ENCODE measurements at regions not wholly inside any gene's neighbourhood (a gene's known extent, or its start where the extent isn't known, plus 50 kb on each side); places are given as distances from the start of the nearest gene placed in this dataset.
"Not testable (repeated sequence)": the region's sequence is repeated elsewhere in the genome, so short reads cannot be mapped to it uniquely, and the experiment has no call there.

GRCh38 chr15:44817797-44818196, 81.5 kb downstream of the TRIM69 start:
- DNase-seq: peak; percentile 14

- not testable (repeated sequence) for DNase-seq
Observed at GRCh38 chr15:44819331-44819987, 83.1 kb downstream of the TRIM69 start.

GRCh38 chr15:44820535-44820934, 84.2 kb downstream of the TRIM69 start:
- not testable (repeated sequence) for DNase-seq

- DNase-seq: not testable (repeated sequence)
Observed at GRCh38 chr15:44820967-44821366, 84.6 kb downstream of the TRIM69 start.

DNA sequence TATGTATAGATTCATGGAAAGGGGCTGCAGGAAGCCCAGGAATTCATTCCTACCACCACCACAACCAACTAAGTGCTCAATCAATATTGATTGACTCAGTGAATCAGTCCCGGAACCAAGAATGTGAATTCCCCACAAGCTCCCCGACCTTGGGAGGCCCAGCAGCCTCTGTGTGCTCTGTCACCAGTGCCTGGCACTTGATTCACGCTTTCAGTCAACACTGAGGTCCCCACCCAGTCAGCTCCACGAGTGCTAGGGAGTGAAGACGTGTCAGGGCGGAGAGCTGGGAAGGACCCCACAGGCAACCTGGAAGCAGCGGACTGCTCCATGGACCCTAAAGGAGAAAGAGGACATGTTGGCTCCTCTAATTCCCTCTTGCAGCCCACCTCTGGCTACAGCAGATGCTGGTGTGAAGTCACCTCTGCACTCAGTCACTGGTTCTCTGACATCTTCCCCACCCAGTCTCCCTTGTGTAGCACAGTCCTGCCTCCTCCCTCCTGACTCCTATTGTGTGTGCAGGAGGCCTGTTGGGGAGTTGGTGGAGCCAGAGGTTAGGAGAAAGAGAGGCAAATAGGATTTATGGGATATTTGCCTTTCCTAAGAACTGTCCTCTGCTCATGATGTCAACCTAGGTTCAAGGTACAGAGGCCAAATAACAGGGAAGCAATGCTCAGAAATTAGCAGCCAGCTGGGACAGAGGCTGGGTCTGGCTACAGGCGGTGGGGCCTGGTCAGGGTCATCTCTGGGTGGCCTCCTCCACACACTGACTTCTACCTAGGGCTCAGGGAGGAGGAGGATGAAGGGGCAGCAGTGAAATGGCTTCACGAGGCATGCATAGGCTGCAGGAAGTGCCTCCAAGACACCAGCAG, 88.2 kb downstream of the TRIM69 start:
- DNase-seq: not testable (repeated sequence)

GRCh38 chr15:44826583-44826982, 90.3 kb downstream of the TRIM69 start:
- not testable (repeated sequence) for DNase-seq

DNA sequence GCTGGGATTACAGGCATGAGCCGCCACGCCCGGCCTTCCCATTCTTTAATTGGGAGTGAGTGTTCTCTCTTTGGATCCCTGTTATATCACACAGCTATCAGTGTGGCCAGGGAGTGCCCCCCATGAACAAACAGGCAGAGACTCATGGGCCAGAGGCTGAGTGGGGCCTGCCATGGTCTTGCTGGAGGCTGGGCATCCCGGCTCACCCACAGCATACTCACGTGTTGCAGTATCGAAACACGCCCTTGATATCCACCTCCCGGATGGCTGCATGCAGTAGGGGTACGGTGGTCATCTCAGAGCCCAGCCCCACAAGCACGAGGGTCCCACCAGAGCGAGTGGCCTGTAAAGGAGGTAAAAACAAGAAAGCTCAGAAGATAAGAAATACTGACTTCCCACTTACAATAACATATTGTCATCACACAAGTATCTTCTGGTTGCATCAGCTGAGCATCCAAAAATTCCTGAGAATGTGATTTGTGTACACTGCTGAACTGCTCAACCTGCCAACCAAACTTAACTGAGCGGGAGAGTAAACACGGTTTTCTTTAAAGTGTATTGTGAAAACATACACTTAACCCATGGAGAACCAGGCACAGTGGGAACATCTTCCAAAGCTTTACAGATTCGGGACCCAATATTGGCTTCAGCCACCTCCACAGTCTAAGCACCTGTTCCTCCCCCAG, 92.0 kb downstream of the TRIM69 start:
- DNase-seq: not testable (repeated sequence)

- DNase-seq: not testable (repeated sequence)
Observed at GRCh38 chr15:44829150-44829549, 92.8 kb downstream of the TRIM69 start.

DNA sequence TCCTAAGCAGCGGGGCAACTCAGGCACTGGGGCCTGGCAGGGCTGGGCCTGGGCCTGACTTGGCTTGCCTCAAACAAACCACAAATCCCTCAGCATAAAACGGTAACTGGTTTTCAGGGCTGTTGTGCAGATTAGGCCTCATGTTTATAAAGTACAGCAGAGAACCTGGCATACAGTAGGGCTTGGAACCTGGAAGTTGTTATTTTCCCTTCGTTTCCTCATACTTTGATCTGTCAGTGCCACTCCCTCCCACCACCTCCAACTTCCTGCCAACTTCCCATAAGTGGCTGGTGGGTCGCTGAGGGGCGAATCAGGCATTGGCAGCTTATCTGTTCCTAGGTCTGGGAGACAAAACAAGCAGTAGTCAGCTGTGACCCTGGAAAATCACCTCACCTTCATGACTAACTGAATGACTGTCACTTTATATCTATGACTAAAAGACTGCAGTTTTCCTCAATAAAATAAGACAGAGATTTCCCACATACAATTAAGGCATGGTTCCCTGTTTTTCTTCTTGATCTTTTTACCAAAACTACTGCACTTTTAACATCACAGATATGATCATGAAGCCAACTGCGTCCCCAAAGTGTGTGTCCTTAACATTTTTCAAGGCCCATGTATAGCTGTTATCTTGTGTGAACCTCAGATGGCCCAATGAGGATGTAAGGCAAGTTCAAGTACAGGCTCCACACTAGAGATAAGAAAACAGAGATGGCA, 94.5 kb downstream of the TRIM69 start:
- peak; percentile 63 for DNase-seq

DNA sequence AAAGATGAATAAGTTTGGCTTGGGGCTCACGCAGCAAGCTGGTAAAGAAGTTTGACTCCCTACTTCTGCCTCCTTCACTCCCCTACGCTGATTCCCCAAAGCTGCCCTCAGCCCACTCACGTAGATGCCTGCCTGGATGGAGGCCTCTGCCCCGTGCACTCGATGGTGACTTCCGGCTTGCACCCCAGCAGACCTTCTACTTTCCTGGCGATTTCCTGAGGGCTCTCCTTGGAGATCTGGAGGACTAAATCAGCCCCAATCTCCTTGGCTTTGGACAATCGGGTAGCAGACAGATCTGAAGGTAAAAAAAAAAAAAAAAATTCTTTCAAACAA, 95.0 kb downstream of the TRIM69 start:
- DNase-seq: not testable (repeated sequence)

GRCh38 chr15:44832133-44832532, 95.8 kb downstream of the TRIM69 start:
- peak; percentile 55 for DNase-seq

- not testable (repeated sequence) for DNase-seq
Observed at GRCh38 chr15:44833081-44833480, 96.8 kb downstream of the TRIM69 start.

DNA sequence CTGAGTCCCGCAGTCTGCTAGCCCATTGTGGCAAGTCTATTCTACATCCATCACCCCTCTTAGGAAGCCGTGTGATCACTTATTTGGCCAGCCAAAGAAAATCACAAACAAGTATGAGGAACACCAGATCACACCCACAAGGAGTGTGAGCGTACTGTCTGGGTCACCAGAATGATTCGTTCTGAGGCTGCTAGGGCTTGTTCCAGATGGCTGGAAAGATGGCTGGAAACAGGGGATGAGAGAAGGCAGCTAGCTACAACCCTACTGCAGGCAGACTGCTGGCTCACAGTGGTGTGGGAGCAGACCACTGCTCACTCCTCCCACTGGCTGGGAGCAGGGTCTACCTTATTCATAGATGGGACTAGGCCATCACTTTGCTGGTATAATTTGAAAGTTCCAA, 97.4 kb downstream of the TRIM69 start:
- DNase-seq: not testable (repeated sequence)

DNA sequence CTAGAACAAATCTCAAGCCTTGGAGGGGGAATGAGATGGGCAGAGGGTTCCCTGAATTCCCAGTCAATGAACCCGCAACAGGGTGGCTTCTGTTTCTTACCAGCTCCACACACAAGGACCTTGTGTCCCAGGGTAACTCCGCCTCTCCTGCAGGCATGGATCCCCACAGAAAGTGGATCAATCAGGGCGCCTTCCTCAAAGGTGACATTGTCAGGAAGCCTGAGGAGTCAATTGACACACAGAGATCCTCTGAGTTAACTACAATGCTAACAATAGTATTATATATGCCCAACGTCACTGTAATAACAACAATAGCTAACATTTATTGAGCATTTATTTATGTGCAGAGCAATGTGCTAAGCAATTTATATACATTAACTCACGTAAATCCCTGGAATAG, 98.8 kb downstream of the TRIM69 start:
- not testable (repeated sequence) for DNase-seq

DNA sequence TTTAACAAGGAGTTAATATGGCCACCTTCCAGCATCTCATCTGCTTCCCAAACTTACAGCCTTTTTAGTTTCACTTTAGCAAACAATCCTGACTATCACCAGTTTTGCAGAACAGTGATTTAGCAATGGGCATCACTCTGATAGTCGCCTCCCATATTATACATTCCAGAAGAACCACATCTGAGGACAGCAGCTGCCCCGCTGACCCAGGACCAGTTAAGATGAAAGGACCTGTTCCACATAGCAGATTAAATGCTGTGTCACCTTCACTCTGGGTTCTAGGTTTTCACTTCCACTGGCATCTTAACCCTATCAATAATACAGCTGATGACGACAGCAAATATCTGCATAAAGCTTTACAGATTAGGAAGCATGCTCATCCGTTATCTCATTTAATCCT, 99.8 kb downstream of the TRIM69 start:
- no peak for DNase-seq

- peak; percentile 53 for DNase-seq
Observed at GRCh38 chr15:44838929-44839328, 102.6 kb downstream of the TRIM69 start.

DNA sequence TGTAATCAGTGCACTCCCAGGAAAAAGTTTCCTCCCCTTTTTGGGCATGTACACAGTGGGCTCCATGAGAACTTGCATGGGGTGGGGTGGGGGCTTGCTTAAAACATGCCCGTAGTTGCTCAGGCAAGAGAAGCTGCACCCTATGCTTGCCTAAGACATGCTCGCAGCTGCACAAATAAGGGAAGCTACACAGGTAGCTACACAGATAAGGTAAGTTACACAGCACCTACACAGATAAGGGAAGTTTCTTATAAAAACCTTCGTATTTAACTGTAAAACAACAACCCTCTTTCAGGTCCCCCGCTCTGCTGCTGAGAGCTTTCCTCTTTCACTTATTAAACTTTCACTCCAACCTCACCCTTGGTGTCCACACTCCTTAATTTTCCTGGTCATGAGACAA, 105.4 kb downstream of the TRIM69 start:
- DNase-seq: not testable (repeated sequence)

DNA sequence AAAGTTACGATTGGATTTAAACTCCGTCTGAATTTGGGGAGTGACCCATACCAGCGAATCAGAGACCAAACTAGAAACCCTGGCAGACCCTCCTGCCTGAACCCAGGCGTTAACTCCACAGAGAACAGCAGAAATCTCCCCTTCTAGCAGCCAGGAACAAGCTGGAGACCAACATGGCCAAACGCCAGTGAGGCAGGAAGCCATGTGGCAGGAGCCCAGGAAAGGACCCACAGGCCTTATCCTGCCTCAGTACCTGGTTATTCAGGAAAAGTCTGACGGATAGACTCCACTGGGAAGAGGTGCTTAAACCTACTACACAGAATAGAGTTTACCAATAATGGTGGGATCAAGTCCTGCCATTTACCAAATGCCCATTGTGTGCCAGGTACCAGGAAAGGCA, 106.6 kb downstream of the TRIM69 start:
- not testable (repeated sequence) for DNase-seq

DNA sequence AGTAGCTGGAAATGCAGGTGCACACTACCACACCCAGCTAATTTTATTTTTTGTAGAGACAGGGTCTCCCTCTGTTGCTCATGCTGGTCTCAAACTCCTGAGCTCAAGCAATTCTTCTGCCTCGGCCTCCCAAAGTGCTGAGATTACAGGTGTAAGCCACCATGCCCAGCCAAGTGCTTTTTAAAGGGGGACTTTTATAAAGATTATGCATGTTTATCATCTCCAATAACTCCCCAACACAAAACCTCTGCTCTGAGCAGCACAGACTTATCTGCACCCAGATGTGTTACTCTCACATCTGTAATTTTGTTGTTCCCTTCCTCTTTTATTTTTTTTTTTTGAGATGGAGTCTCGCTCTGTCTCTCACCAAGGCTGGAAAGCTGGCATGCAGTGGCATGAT, 108.6 kb downstream of the TRIM69 start:
- peak; percentile 65 for DNase-seq

GRCh38 chr15:44846156-44846555, 109.8 kb downstream of the TRIM69 start:
- DNase-seq: not testable (repeated sequence)

DNA sequence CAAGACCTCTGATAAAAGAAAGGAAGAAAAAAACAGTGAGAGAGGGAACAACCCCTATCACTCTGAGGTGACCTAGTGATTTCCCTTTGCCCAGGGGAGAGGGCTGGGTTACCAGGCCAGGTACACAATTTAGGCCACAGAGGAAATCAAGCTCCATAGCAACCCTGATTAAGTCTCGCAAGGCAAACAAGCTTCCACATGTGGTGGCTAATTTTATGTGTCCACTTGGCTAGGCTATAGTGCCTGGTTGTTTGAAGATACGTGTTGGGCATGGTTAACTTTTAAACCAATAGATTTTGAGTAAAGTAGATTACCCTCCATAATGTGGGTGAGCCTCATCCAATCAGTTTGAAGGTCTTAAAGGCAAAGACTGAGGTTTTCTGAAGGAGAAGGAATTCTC, 108.9 kb upstream of the TERB2 start:
- DNase-seq: not testable (repeated sequence)

DNA sequence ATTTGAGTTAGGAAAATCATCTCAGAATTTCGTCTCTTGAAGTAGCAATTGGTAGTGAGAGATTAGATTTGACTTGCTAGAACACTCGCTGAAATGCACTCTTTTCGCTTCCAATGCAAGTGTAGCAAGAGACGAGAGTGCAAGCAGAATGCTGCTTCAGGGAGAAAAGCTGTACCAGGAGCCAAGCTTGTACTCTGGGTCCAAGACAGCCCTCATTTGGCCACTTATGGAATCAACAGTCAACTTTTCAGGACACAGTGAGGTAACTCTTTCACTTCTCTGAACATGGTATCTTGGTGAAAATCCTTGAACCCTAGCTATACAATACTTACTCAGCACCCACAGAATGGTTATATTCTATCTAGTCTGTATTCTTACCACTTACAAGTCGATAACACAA, 107.6 kb upstream of the TERB2 start:
- not testable (repeated sequence) for DNase-seq
